ENCODE measurements at regions not wholly inside any gene's neighbourhood (a gene's known extent, or its start where the extent isn't known, plus 50 kb on each side); places are given as distances from the start of the nearest gene placed in this dataset.
"Not testable (repeated sequence)": the region's sequence is repeated elsewhere in the genome, so short reads cannot be mapped to it uniquely, and the experiment has no call there.

- no peaks in the 10 kb centered on the region for H3K36me3 ChIP-seq (ENCODE audit: insufficient read depth, low read length, poor library complexity, severe bottlenecking)
- CTCF ChIA-PET, result interaction anchor here (0.6 kb wide), 1 partner anchor 22 kb away, joined by 4 read pairs; no protein-coding TSS in a partner anchor
- intact Hi-C loops (cut with micrococcal nuclease; ENCODE audit: unreplicated experiment), result no loop called here
- no peaks in the 10 kb centered on the region for H3K27me3 ChIP-seq (replicated peaks; ENCODE audit: insufficient read depth, low read depth, low read length, poor library complexity)
- no peak overlapping the region for H3K27ac ChIP-seq (ENCODE audit: low read depth, low read length, poor library complexity, severe bottlenecking)
- no peak overlapping the region for H3K4me3 ChIP-seq (ENCODE audit: low read depth, low read length, poor library complexity, severe bottlenecking)
- no peaks in the 10 kb centered on the region for H3K9me3 ChIP-seq (ENCODE audit: low read depth, low read length, poor library complexity, severe bottlenecking)
- no TSS peak for BruUV-seq (replicated peaks)
- DNase-seq (ENCODE audit: low spot score), result no peak
- no peaks in the 10 kb centered on the region for H3K4me1 ChIP-seq (ENCODE audit: insufficient read depth, low read length, poor library complexity, severe bottlenecking)
- TF ChIP-seq CTCF (conservative IDR thresholded peaks at IDR 0.05; ENCODE audit: low read depth, low read length) (no peak), EZH2 (IDR thresholded peaks at IDR 0.05; ENCODE audit: borderline replicate concordance, low read depth, low read length, poor library complexity, severe bottlenecking) (no peak)
- POLR2A ChIA-PET (ENCODE audit: low non-redundant PET), result no interaction called here
These were observed 96.9 kb downstream of the XRCC2 start for GRCh38 chr7:152579070-152579469.

- H3K4me1 ChIP-seq (ENCODE audit: insufficient read depth, low read length, poor library complexity, severe bottlenecking), result no peaks in the 10 kb centered on the region
- POLR2A ChIA-PET (ENCODE audit: low non-redundant PET), result no interaction called here
- BruUV-seq (replicated peaks), result no TSS peak
- H3K27me3 ChIP-seq (replicated peaks; ENCODE audit: insufficient read depth, low read depth, low read length, poor library complexity), result no peaks in the 10 kb centered on the region
- intact Hi-C loops (cut with micrococcal nuclease; ENCODE audit: unreplicated experiment), result no loop called here
- no peak for DNase-seq (ENCODE audit: low spot score)
- CTCF ChIA-PET, result no interaction called here
- no peaks in the 10 kb centered on the region for H3K36me3 ChIP-seq (ENCODE audit: insufficient read depth, low read length, poor library complexity, severe bottlenecking)
- no peak overlapping the region for H3K27ac ChIP-seq (ENCODE audit: low read depth, low read length, poor library complexity, severe bottlenecking)
- no peaks in the 10 kb centered on the region for H3K9me3 ChIP-seq (ENCODE audit: low read depth, low read length, poor library complexity, severe bottlenecking)
- H3K4me3 ChIP-seq (ENCODE audit: low read depth, low read length, poor library complexity, severe bottlenecking), result no peak overlapping the region
- no peak for TF ChIP-seq CTCF (conservative IDR thresholded peaks at IDR 0.05; ENCODE audit: low read depth, low read length)
- no peak for TF ChIP-seq EZH2 (IDR thresholded peaks at IDR 0.05; ENCODE audit: borderline replicate concordance, low read depth, low read length, poor library complexity, severe bottlenecking)
These were observed 98.6 kb downstream of the XRCC2 start for GRCh38 chr7:152577339-152577738.

GRCh38 chr7:152574892-152575548 lies 100.9 kb downstream of the XRCC2 start:
- POLR2A ChIA-PET (ENCODE audit: low non-redundant PET), result no interaction called here
- CTCF ChIA-PET, result interaction anchor here (0.5 kb wide), 1 partner anchor 130 kb away, joined by 5 read pairs; no protein-coding TSS in a partner anchor
- no TSS peak for BruUV-seq (replicated peaks)
- Histone ChIP-seq H3K4me3 (ENCODE audit: low read depth, low read length, poor library complexity, severe bottlenecking) (no peak overlapping the region), H3K4me1 (ENCODE audit: insufficient read depth, low read length, poor library complexity, severe bottlenecking) (no peaks in the 10 kb centered on the region), H3K9me3 (ENCODE audit: low read depth, low read length, poor library complexity, severe bottlenecking) (no peaks in the 10 kb centered on the region), H3K36me3 (ENCODE audit: insufficient read depth, low read length, poor library complexity, severe bottlenecking) (no peaks in the 10 kb centered on the region), H3K27me3 (replicated peaks; ENCODE audit: insufficient read depth, low read depth, low read length, poor library complexity) (no peaks in the 10 kb centered on the region), H3K27ac (ENCODE audit: low read depth, low read length, poor library complexity, severe bottlenecking) (no peak overlapping the region)
- intact Hi-C loops (cut with micrococcal nuclease; ENCODE audit: unreplicated experiment), result no loop called here
- no peak for DNase-seq (ENCODE audit: low spot score)
- TF ChIP-seq EZH2 (IDR thresholded peaks at IDR 0.05; ENCODE audit: borderline replicate concordance, low read depth, low read length, poor library complexity, severe bottlenecking) (no peak), CTCF (conservative IDR thresholded peaks at IDR 0.05; ENCODE audit: low read depth, low read length) (no peak)

- H3K9me3 ChIP-seq (ENCODE audit: low read depth, low read length, poor library complexity, severe bottlenecking); H3K4me1 ChIP-seq (ENCODE audit: insufficient read depth, low read length, poor library complexity, severe bottlenecking); H3K27ac ChIP-seq (ENCODE audit: low read depth, low read length, poor library complexity, severe bottlenecking); H3K36me3 ChIP-seq (ENCODE audit: insufficient read depth, low read length, poor library complexity, severe bottlenecking); BruUV-seq (replicated peaks); POLR2A ChIA-PET (ENCODE audit: low non-redundant PET); CTCF ChIA-PET; H3K4me3 ChIP-seq (ENCODE audit: low read depth, low read length, poor library complexity, severe bottlenecking); intact Hi-C loops (cut with micrococcal nuclease; ENCODE audit: unreplicated experiment); DNase-seq (ENCODE audit: low spot score); H3K27me3 ChIP-seq (replicated peaks; ENCODE audit: insufficient read depth, low read depth, low read length, poor library complexity): not testable (repeated sequence)
These were observed 102.8 kb downstream of the XRCC2 start for GRCh38 chr7:152573186-152573585.
